HCT116 (cell line): ENCODE measurements at regions not wholly inside any gene's neighbourhood (a gene's known extent, or its start where the extent isn't known, plus 50 kb on each side); places are given as distances from the start of the nearest gene placed in this dataset.

ENCODE experiments used
- MAX ChIP-seq: IDR thresholded peaks from 2 replicates; pipeline ENCODE4 v1.6.1; 2012
- POLR2A ChIP-seq: IDR thresholded peaks from 2 replicates; pipeline ENCODE4 v1.7.0; 2011; ENCODE audit warnings: borderline replicate concordance; ENCODE audit not compliant: insufficient read depth, insufficient read length; ENCODE audit errors: extremely low read depth
- RAD21 ChIP-seq: IDR thresholded peaks from 2 replicates; pipeline ENCODE4 v1.6.1; 2012; ENCODE audit warnings: low read depth, mild to moderate bottlenecking
- REST ChIP-seq: IDR thresholded peaks from 2 replicates; pipeline ENCODE4 v1.6.1; 2012; ENCODE audit warnings: low read depth
- SIN3A ChIP-seq: IDR thresholded peaks from 2 replicates; pipeline ENCODE4 v1.6.1; 2012; ENCODE audit warnings: low read depth

GRCh38 chr2:57049273-57049672 is 865.5 kb downstream of the CCDC85A start:
- no peak for TF ChIP-seq MAX
- no peak for TF ChIP-seq POLR2A
- no peak for TF ChIP-seq REST
- no peak for TF ChIP-seq SIN3A
- no peak for TF ChIP-seq RAD21
